ENCODE measurements at regions not wholly inside any gene's neighbourhood (a gene's known extent, or its start where the extent isn't known, plus 50 kb on each side); places are given as distances from the start of the nearest gene placed in this dataset.

- Histone ChIP-seq H2AFZ (ENCODE audit: low read length) (no peak overlapping the region), H3K4me1 (ENCODE audit: insufficient read depth, low read length) (no peaks in the 10 kb centered on the region), H3K79me1 (ENCODE audit: insufficient read depth, low read depth, low read length, poor library complexity, severe bottlenecking) (no peaks in the 10 kb centered on the region), H3K27me3 (ENCODE audit: insufficient read depth, low read length) (no peaks in the 10 kb centered on the region), H3K23me2 (ENCODE audit: insufficient read length, low read depth, low read length, poor library complexity, severe bottlenecking) (no peaks in the 10 kb centered on the region), H3K79me2 (ENCODE audit: insufficient read depth, low read length) (no peaks in the 10 kb centered on the region), H3K23ac (ENCODE audit: insufficient read length, low read depth, low read length) (no peak overlapping the region), H2BK5ac (ENCODE audit: insufficient read length, low read length) (no peak overlapping the region), H4K8ac (replicated peaks; ENCODE audit: insufficient read length, low read depth, low read length) (no peak overlapping the region), H3K14ac (ENCODE audit: insufficient read depth, low read length) (no peak overlapping the region), H4K91ac (ENCODE audit: insufficient read length, low read depth, low read length) (no peak overlapping the region), H3T11ph (ENCODE audit: low read length) (no peak overlapping the region), H3K56ac (ENCODE audit: insufficient read length, low read depth, low read length) (no peak overlapping the region), H3K4ac (ENCODE audit: low read depth, low read length) (no peak overlapping the region), H2BK15ac (ENCODE audit: low read depth, low read length) (no peak overlapping the region), H2BK120ac (ENCODE audit: low read depth, low read length, poor library complexity, severe bottlenecking) (no peak overlapping the region), H2AK5ac (ENCODE audit: insufficient read length, low read length) (no peak overlapping the region), H2BK12ac (ENCODE audit: insufficient read length, low read depth, low read length) (no peak overlapping the region), H2BK20ac (ENCODE audit: low read depth, low read length, poor library complexity, severe bottlenecking) (no peak overlapping the region), H4K20me1 (ENCODE audit: control insufficient read depth, insufficient read depth, insufficient read length) (no peaks in the 10 kb centered on the region), H3K4me2 (ENCODE audit: insufficient read depth, insufficient read length, low read length) (no peak overlapping the region), H3K9ac (ENCODE audit: extremely low read depth, insufficient read length, low read length) (no peak overlapping the region), H3K9me3 (ENCODE audit: control insufficient read depth, low read depth, low read length) (no peaks in the 10 kb centered on the region), H3K18ac (ENCODE audit: insufficient read length, low read depth, low read length) (no peak overlapping the region), H3K27ac (ENCODE audit: insufficient read length, low read depth, low read length) (no peak overlapping the region), H4K5ac (ENCODE audit: insufficient read length, low read depth, low read length) (no peak overlapping the region)
- Mint-ChIP-seq H3K36me3 (ENCODE audit: insufficient read depth in 1 of 3, low read depth in 3 of 3) (no peaks in the 10 kb centered on the region), H3K27ac (no peak overlapping the region), H3K4me3 (no peak overlapping the region), H3K9me3 (peaks cover 2 to 5% of the 10 kb centered on the region in 2 experiments; a peak in 3 of 5 replicates), H3K27me3 (ENCODE audit: low read depth) (no peaks in the 10 kb centered on the region), H3K4me1 (no peaks in the 10 kb centered on the region)
- DNase-seq = no peak
- TF ChIP-seq, protein P1, sequence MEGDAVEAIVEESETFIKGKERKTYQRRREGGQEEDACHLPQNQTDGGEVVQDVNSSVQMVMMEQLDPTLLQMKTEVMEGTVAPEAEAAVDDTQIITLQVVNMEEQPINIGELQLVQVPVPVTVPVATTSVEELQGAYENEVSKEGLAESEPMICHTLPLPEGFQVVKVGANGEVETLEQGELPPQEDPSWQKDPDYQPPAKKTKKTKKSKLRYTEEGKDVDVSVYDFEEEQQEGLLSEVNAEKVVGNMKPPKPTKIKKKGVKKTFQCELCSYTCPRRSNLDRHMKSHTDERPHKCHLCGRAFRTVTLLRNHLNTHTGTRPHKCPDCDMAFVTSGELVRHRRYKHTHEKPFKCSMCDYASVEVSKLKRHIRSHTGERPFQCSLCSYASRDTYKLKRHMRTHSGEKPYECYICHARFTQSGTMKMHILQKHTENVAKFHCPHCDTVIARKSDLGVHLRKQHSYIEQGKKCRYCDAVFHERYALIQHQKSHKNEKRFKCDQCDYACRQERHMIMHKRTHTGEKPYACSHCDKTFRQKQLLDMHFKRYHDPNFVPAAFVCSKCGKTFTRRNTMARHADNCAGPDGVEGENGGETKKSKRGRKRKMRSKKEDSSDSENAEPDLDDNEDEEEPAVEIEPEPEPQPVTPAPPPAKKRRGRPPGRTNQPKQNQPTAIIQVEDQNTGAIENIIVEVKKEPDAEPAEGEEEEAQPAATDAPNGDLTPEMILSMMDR (conservative IDR thresholded peaks at IDR 0.05) = no peak
- WGBS (ENCODE audit: extremely low coverage, insufficient read length, low lambda C conversion rate) = no CpG with 5 or more reads among the region's 7 CpGs
Measured at GRCh38 chr9:119852390-119852789, 483.2 kb upstream of the BRINP1 start.

Data from H9 (cell line).